ENCODE measurements at regions not wholly inside any gene's neighbourhood (a gene's known extent, or its start where the extent isn't known, plus 50 kb on each side); places are given as distances from the start of the nearest gene placed in this dataset.

GRCh38 chr12:78703820-78704525, 160.6 kb upstream of the SYT1 start:
- Histone ChIP-seq H3K4me1 (ENCODE audit: control insufficient read depth, low read depth, low read length) (no peaks in the 10 kb centered on the region), H3K36me3 (ENCODE audit: control insufficient read depth, low read depth, low read length) (no peaks in the 10 kb centered on the region), H3K27ac (ENCODE audit: low read length) (no peak overlapping the region), H3K9me3 (ENCODE audit: control insufficient read depth, low read depth, low read length) (no peaks in the 10 kb centered on the region), H3K9ac (ENCODE audit: low read length) (no peak overlapping the region), H3K4me3 (ENCODE audit: low read length) (no peak overlapping the region), H3K27me3 (ENCODE audit: control insufficient read depth, insufficient read depth, low read length) (no peaks in the 10 kb centered on the region)

GRCh38 chr12:78711954-78712353, 152.6 kb upstream of the SYT1 start:
- Histone ChIP-seq H3K27ac (ENCODE audit: low read length) (no peak overlapping the region), H3K27me3 (ENCODE audit: control insufficient read depth, insufficient read depth, low read length) (no peaks in the 10 kb centered on the region), H3K9me3 (ENCODE audit: control insufficient read depth, low read depth, low read length) (no peaks in the 10 kb centered on the region), H3K36me3 (ENCODE audit: control insufficient read depth, low read depth, low read length) (no peaks in the 10 kb centered on the region), H3K4me3 (ENCODE audit: low read length) (no peak overlapping the region), H3K9ac (ENCODE audit: low read length) (no peak overlapping the region), H3K4me1 (ENCODE audit: control insufficient read depth, low read depth, low read length) (no peaks in the 10 kb centered on the region)

DNA sequence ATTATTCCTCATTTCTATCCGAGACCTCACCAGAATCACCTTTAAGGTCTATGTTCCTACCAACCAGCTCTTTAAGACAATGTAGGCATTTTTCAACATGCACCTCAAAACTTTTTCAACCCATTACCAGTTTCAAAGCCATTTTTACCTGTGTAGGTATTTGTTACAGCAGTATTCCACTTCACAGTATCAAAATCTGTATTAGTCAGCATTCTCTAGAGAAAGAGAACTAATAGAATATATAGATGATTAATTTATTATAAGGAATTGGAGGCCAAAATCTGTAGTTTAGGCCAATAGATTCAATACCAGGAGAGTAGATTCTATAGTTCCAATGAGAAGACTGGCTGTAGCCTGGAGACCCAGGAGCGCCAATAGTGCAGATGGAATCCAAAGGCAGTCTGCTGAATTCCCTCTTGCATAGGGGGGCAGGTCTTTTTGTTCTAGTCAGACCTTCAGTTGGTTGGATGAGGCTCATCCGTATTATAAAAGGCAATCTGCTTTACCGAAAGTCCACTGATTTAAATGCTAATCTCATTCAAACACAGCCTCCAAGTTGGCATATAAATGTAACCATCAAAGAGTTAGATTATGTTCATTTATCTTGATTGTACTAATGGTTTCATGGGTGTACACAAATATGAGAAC, 151.6 kb upstream of the SYT1 start:
- H3K9me3 ChIP-seq (ENCODE audit: control insufficient read depth, low read depth, low read length), result no peaks in the 10 kb centered on the region
- no peak overlapping the region for H3K9ac ChIP-seq (ENCODE audit: low read length)
- H3K4me1 ChIP-seq (ENCODE audit: control insufficient read depth, low read depth, low read length), result no peaks in the 10 kb centered on the region
- no peaks in the 10 kb centered on the region for H3K27me3 ChIP-seq (ENCODE audit: control insufficient read depth, insufficient read depth, low read length)
- no peak overlapping the region for H3K27ac ChIP-seq (ENCODE audit: low read length)
- H3K36me3 ChIP-seq (ENCODE audit: control insufficient read depth, low read depth, low read length), result no peaks in the 10 kb centered on the region
- no peak overlapping the region for H3K4me3 ChIP-seq (ENCODE audit: low read length)

DNA sequence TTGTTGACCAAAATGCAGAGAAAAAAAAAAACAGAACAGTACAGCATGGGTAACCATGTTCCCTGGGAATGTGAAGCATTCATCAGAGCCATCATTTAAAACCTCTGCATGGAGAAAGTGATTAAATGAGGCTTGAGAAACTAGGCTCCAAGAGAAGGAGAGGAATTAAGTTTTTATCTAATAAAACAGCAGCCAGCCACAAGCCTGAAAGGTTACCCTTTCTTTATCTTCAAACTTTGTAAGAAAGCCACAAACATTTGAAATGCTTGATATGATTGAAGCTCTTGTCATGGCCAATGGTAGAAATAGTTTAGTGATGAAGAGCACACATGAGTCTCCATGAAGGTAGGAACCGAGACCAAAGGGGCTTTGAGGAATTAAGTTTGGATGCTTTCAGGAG, 144.9 kb upstream of the SYT1 start:
- no peaks in the 10 kb centered on the region for H3K36me3 ChIP-seq (ENCODE audit: control insufficient read depth, low read depth, low read length)
- H3K9me3 ChIP-seq (ENCODE audit: control insufficient read depth, low read depth, low read length), result no peaks in the 10 kb centered on the region
- H3K9ac ChIP-seq (ENCODE audit: low read length), result no peak overlapping the region
- H3K27me3 ChIP-seq (ENCODE audit: control insufficient read depth, insufficient read depth, low read length), result no peaks in the 10 kb centered on the region
- H3K4me1 ChIP-seq (ENCODE audit: control insufficient read depth, low read depth, low read length), result no peaks in the 10 kb centered on the region
- H3K4me3 ChIP-seq (ENCODE audit: low read length), result no peak overlapping the region
- H3K27ac ChIP-seq (ENCODE audit: low read length), result no peak overlapping the region

GRCh38 chr12:78721906-78722305, 142.7 kb upstream of the SYT1 start:
- no peak overlapping the region for H3K4me3 ChIP-seq (ENCODE audit: low read length)
- H3K4me1 ChIP-seq (ENCODE audit: control insufficient read depth, low read depth, low read length), result no peaks in the 10 kb centered on the region
- no peaks in the 10 kb centered on the region for H3K36me3 ChIP-seq (ENCODE audit: control insufficient read depth, low read depth, low read length)
- no peak overlapping the region for H3K27ac ChIP-seq (ENCODE audit: low read length)
- H3K9me3 ChIP-seq (ENCODE audit: control insufficient read depth, low read depth, low read length), result no peaks in the 10 kb centered on the region
- H3K27me3 ChIP-seq (ENCODE audit: control insufficient read depth, insufficient read depth, low read length), result no peaks in the 10 kb centered on the region
- H3K9ac ChIP-seq (ENCODE audit: low read length), result no peak overlapping the region

DNA sequence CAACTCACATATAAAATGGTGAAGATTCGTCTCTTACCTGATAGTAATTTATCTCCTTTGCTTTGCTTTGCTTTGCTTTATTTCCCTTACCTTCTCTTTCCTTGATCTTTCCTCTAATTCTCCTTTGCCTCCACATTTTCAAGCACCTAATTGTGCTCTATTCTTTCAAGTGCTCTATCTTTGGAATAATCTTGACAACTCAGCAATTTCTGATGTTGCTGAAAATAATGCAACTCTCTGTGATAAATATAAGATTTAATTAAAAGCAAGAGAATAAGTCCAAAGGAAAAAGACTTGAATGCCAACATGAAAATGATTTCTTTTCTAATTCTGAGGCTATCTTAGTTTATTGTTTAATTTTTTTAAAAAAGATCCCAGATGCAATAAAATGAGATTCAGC, 139.5 kb upstream of the SYT1 start:
- no peak overlapping the region for H3K4me3 ChIP-seq (ENCODE audit: low read length)
- no peaks in the 10 kb centered on the region for H3K36me3 ChIP-seq (ENCODE audit: control insufficient read depth, low read depth, low read length)
- no peaks in the 10 kb centered on the region for H3K27me3 ChIP-seq (ENCODE audit: control insufficient read depth, insufficient read depth, low read length)
- H3K27ac ChIP-seq (ENCODE audit: low read length), result no peak overlapping the region
- no peaks in the 10 kb centered on the region for H3K4me1 ChIP-seq (ENCODE audit: control insufficient read depth, low read depth, low read length)
- no peak overlapping the region for H3K9ac ChIP-seq (ENCODE audit: low read length)
- no peaks in the 10 kb centered on the region for H3K9me3 ChIP-seq (ENCODE audit: control insufficient read depth, low read depth, low read length)

- Histone ChIP-seq H3K27me3 (ENCODE audit: control insufficient read depth, insufficient read depth, low read length) (no peaks in the 10 kb centered on the region), H3K27ac (ENCODE audit: low read length) (no peak overlapping the region), H3K9me3 (ENCODE audit: control insufficient read depth, low read depth, low read length) (no peaks in the 10 kb centered on the region), H3K4me1 (ENCODE audit: control insufficient read depth, low read depth, low read length) (no peaks in the 10 kb centered on the region), H3K4me3 (ENCODE audit: low read length) (no peak overlapping the region), H3K36me3 (ENCODE audit: control insufficient read depth, low read depth, low read length) (no peaks in the 10 kb centered on the region), H3K9ac (ENCODE audit: low read length) (no peak overlapping the region)
These were observed 138.5 kb upstream of the SYT1 start for GRCh38 chr12:78725951-78726580.

GRCh38 chr12:78726854-78727253, 137.7 kb upstream of the SYT1 start:
- Histone ChIP-seq H3K9ac (ENCODE audit: low read length) (no peak overlapping the region), H3K4me3 (ENCODE audit: low read length) (no peak overlapping the region), H3K27me3 (ENCODE audit: control insufficient read depth, insufficient read depth, low read length) (no peaks in the 10 kb centered on the region), H3K36me3 (ENCODE audit: control insufficient read depth, low read depth, low read length) (no peaks in the 10 kb centered on the region), H3K9me3 (ENCODE audit: control insufficient read depth, low read depth, low read length) (no peaks in the 10 kb centered on the region), H3K27ac (ENCODE audit: low read length) (no peak overlapping the region), H3K4me1 (ENCODE audit: control insufficient read depth, low read depth, low read length) (no peaks in the 10 kb centered on the region)

DNA sequence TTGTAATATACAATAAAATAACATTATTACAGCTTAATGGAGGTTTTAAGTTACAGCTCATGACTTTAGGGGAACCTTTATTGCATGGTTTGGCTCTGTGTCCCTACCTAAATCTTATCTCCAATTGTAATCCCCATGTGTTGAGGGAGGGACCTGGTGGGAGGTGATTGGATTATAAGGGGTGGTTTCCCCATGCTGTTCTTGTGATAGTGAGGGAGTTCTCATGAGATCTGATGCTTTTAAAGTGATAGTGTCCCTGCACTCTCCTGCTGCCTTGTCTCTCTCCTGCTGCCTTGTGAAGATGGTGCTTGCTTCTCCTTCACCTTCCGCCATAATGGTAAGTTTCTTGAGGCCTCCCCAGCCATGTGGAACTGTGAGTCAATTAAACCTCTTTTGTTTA, 132.1 kb upstream of the SYT1 start:
- Histone ChIP-seq H3K4me1 (ENCODE audit: control insufficient read depth, low read depth, low read length) (no peaks in the 10 kb centered on the region), H3K9ac (ENCODE audit: low read length) (no peak overlapping the region), H3K36me3 (ENCODE audit: control insufficient read depth, low read depth, low read length) (no peaks in the 10 kb centered on the region), H3K27ac (ENCODE audit: low read length) (no peak overlapping the region), H3K27me3 (ENCODE audit: control insufficient read depth, insufficient read depth, low read length) (no peaks in the 10 kb centered on the region), H3K4me3 (ENCODE audit: low read length) (no peak overlapping the region), H3K9me3 (ENCODE audit: control insufficient read depth, low read depth, low read length) (no peaks in the 10 kb centered on the region)

- no peak overlapping the region for H3K9ac ChIP-seq (ENCODE audit: low read length)
- H3K4me3 ChIP-seq (ENCODE audit: low read length), result no peak overlapping the region
- H3K4me1 ChIP-seq (ENCODE audit: control insufficient read depth, low read depth, low read length), result no peaks in the 10 kb centered on the region
- H3K9me3 ChIP-seq (ENCODE audit: control insufficient read depth, low read depth, low read length), result no peaks in the 10 kb centered on the region
- no peak overlapping the region for H3K27ac ChIP-seq (ENCODE audit: low read length)
- H3K27me3 ChIP-seq (ENCODE audit: control insufficient read depth, insufficient read depth, low read length), result no peaks in the 10 kb centered on the region
- no peaks in the 10 kb centered on the region for H3K36me3 ChIP-seq (ENCODE audit: control insufficient read depth, low read depth, low read length)
These were observed 124.9 kb upstream of the SYT1 start for GRCh38 chr12:78739653-78740052.

GRCh38 chr12:78746001-78746400, 118.6 kb upstream of the SYT1 start:
- Histone ChIP-seq H3K9me3 (ENCODE audit: control insufficient read depth, low read depth, low read length) (no peaks in the 10 kb centered on the region), H3K9ac (ENCODE audit: low read length) (no peak overlapping the region), H3K4me1 (ENCODE audit: control insufficient read depth, low read depth, low read length) (peaks cover 6% of the 10 kb centered on the region), H3K27me3 (ENCODE audit: control insufficient read depth, insufficient read depth, low read length) (no peaks in the 10 kb centered on the region), H3K4me3 (ENCODE audit: low read length) (no peak overlapping the region), H3K27ac (ENCODE audit: low read length) (no peak overlapping the region), H3K36me3 (ENCODE audit: control insufficient read depth, low read depth, low read length) (no peaks in the 10 kb centered on the region)

DNA sequence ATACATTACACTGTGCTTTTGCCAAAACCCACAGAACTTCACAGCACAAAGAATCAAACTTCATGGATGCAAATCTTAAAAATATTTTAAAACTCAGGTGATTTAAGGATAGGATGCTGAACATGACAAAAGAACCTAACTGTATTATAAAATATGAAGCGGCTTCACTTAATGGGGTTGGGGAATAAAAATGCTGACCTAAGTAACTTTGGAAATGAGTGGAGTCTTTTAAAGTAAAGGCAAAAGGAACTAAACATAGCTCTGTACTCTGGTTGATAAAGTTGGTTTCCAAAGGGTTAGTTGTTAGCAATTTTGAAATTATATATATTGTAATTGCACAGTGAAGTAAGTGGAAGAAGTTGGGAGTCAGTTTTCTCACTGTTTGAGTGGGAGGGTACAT, 111.5 kb upstream of the SYT1 start:
- H3K27me3 ChIP-seq (ENCODE audit: control insufficient read depth, insufficient read depth, low read length), result no peaks in the 10 kb centered on the region
- no peak overlapping the region for H3K27ac ChIP-seq (ENCODE audit: low read length)
- no peaks in the 10 kb centered on the region for H3K36me3 ChIP-seq (ENCODE audit: control insufficient read depth, low read depth, low read length)
- H3K4me3 ChIP-seq (ENCODE audit: low read length), result no peak overlapping the region
- H3K9ac ChIP-seq (ENCODE audit: low read length), result no peak overlapping the region
- H3K4me1 ChIP-seq (ENCODE audit: control insufficient read depth, low read depth, low read length), result no peaks in the 10 kb centered on the region
- no peaks in the 10 kb centered on the region for H3K9me3 ChIP-seq (ENCODE audit: control insufficient read depth, low read depth, low read length)
